ENCODE measurements at regions not wholly inside any gene's neighbourhood (a gene's known extent, or its start where the extent isn't known, plus 50 kb on each side); places are given as distances from the start of the nearest gene placed in this dataset.

- H3K4me3 Mint-ChIP-seq (ENCODE audit: unreplicated experiment) = no peak overlapping the region
- no peak for DNase-seq (ENCODE audit: low spot score)
Observed at GRCh38 chr1:189269011-189269410, 1208.7 kb downstream of the BRINP3 start.

DNA sequence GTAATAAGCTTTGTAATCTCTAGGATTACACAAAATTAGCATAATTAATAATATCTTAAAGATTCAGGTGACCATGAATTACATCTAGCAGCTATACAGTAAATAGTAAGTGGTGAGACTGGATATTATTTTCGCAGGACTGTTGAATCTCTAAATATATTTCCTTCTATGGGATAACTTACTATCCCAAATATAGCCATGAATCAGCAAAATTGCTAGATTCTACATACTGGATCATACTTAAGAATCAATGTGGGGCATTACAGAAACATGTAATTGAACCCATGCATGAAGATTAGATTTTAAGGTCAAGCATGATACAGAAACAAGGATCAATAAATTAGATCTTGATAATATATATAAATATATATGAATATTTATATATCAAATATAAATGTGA is 1203.4 kb downstream of the BRINP3 start:
- no peak for DNase-seq (ENCODE audit: low spot score)
- TF ChIP-seq CTCF (IDR thresholded peaks at IDR 0.05) = no peak
- H3K27ac Mint-ChIP-seq (ENCODE audit: unreplicated experiment) = no peak overlapping the region
- no peaks in the 10 kb centered on the region for H3K27me3 Mint-ChIP-seq (ENCODE audit: low read depth)
- peaks cover 4% of the 10 kb centered on the region for H3K4me1 Mint-ChIP-seq (ENCODE audit: low read depth)
- peaks cover 20% of the 10 kb centered on the region for H3K9me3 Mint-ChIP-seq (ENCODE audit: low read depth)
- H3K36me3 Mint-ChIP-seq (ENCODE audit: low read depth) = peaks cover 2% of the 10 kb centered on the region
- no peak overlapping the region for H3K4me3 Mint-ChIP-seq (ENCODE audit: unreplicated experiment)

More at GRCh38 chr1:189269011-189269410, 1208.7 kb downstream of the BRINP3 start:
- Mint-ChIP-seq H3K9me3 (ENCODE audit: low read depth) (peaks cover 48% of the 10 kb centered on the region), H3K36me3 (ENCODE audit: low read depth) (peaks cover 5% of the 10 kb centered on the region), H3K4me1 (ENCODE audit: low read depth) (no peaks in the 10 kb centered on the region), H3K27me3 (ENCODE audit: low read depth) (no peaks in the 10 kb centered on the region), H3K27ac (ENCODE audit: unreplicated experiment) (no peak overlapping the region)
- no peak for TF ChIP-seq CTCF (IDR thresholded peaks at IDR 0.05)

DNA sequence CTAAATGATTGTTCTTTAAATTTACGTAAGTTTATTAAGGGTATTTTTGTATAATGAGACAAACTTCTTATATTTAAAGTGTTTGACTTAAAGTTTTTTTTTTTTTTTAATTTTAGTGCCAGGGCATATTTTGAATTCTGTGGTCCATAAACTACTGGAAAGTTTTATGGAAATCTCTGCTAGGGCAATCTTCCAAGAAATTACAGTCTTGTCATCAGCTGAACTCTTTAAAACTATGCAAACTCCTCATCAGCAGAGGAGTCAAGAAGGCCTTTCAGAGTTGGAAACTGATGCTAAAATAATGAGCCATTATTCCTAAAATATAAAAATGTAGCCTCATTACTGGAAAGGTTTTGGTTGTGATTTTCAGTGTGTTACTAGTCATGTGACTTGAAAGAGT is 1201.9 kb downstream of the BRINP3 start:
- peaks cover 15% of the 10 kb centered on the region for H3K9me3 Mint-ChIP-seq (ENCODE audit: low read depth)
- H3K27me3 Mint-ChIP-seq (ENCODE audit: low read depth) = no peaks in the 10 kb centered on the region
- peaks cover 2% of the 10 kb centered on the region for H3K36me3 Mint-ChIP-seq (ENCODE audit: low read depth)
- no peak for TF ChIP-seq CTCF (IDR thresholded peaks at IDR 0.05)
- no peak for DNase-seq (ENCODE audit: low spot score)
- H3K27ac Mint-ChIP-seq (ENCODE audit: unreplicated experiment) = no peak overlapping the region
- H3K4me1 Mint-ChIP-seq (ENCODE audit: low read depth) = peaks cover 4% of the 10 kb centered on the region
- H3K4me3 Mint-ChIP-seq (ENCODE audit: unreplicated experiment) = no peak overlapping the region

DNA sequence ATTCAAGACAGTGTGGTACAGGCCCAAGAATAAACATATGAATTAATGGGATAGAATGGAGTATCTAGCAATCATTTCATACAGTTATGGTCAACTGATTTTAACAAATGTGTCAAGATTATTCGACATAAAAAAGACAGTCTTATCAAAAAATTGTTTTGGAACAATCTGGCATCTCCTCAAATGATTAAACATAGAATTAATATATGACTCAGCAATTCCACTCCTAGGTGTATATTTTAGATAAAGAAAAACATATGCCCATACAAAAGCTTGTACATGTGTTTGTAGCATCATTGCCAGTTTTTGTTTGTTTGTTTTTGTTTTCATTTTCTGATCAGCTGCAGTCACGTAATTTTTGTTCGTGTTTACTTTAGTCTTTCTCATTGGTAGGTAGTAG is 1188.3 kb downstream of the BRINP3 start:
- Mint-ChIP-seq H3K27me3 (ENCODE audit: low read depth) (peaks cover 6% of the 10 kb centered on the region), H3K4me1 (ENCODE audit: low read depth) (no peaks in the 10 kb centered on the region), H3K9me3 (ENCODE audit: low read depth) (no peaks in the 10 kb centered on the region), H3K27ac (ENCODE audit: unreplicated experiment) (no peak overlapping the region), H3K36me3 (ENCODE audit: low read depth) (no peaks in the 10 kb centered on the region), H3K4me3 (ENCODE audit: unreplicated experiment) (no peak overlapping the region)
- DNase-seq (ENCODE audit: low spot score) = no peak
- TF ChIP-seq CTCF (IDR thresholded peaks at IDR 0.05) = no peak

GRCh38 chr1:189301235-189301634 is 1176.4 kb downstream of the BRINP3 start:
- no peak for TF ChIP-seq CTCF (IDR thresholded peaks at IDR 0.05)
- H3K36me3 Mint-ChIP-seq (ENCODE audit: low read depth) = no peaks in the 10 kb centered on the region
- no peaks in the 10 kb centered on the region for H3K4me1 Mint-ChIP-seq (ENCODE audit: low read depth)
- H3K9me3 Mint-ChIP-seq (ENCODE audit: low read depth) = no peaks in the 10 kb centered on the region
- no peak for DNase-seq (ENCODE audit: low spot score)
- H3K27ac Mint-ChIP-seq (ENCODE audit: unreplicated experiment) = no peak overlapping the region
- no peak overlapping the region for H3K4me3 Mint-ChIP-seq (ENCODE audit: unreplicated experiment)
- H3K27me3 Mint-ChIP-seq (ENCODE audit: low read depth) = peaks cover 8% of the 10 kb centered on the region

Measured in chondrocyte (in vitro differentiated cells).